ENCODE measurements at regions not wholly inside any gene's neighbourhood (a gene's known extent, or its start where the extent isn't known, plus 50 kb on each side); places are given as distances from the start of the nearest gene placed in this dataset.
A peak's percentile ranks its signal among the peaks of the same experiment; 100 is the strongest.

DNA sequence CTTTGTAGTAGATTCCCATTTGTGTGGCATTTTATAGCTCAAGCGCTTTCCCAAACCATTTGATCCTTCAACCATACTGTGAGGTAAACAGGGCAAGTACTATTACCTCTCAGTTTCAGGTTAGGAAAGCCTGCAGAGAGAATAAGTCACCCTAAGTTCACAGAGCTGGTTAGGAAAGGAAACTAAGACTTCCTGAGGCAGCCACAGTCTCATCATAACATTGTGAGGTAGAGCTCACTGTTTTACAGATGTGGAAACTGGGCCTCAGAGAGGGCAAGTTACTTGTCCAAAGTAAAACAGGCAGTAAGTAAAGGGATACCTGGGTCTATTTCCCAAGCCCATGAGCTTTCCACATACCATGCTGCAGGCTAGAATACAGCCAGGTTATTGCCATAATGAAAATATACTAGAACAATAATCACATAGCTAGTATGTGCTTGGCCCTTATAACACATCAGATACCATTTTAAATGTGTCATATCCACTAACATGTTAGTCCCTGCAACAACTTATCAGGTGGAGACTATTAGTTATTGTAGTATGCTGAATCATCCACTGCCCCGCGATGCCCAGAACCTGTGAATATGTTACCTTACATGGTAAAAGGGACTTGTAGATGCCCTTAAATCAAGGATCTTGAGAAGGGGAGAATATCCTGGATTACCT lies 150.9 kb upstream of the GRIP1 start:
- in situ Hi-C loops (cut with HindIII; ENCODE audit: low pct_unique_long_range_greater_than_20kb, low sequenced_read_pairs) = no loop called here

DNA sequence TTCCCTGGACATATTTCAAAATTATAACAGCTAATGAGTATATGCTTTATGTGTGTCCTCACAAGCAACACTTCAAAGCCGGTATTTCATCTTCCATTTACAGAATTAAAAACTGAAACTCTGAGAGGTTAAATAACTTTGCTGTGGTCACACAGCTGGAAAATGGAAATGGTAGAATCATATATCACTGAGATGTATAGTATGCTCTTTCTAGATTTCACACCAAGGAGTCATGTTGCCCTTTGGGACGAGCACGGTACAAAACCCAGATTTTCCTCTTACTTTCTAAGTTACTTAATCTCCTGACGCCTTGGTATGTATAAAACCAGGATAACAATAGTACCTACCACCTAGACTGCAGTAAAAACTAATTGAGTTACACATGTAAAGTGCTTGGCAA lies 152.6 kb upstream of the GRIP1 start:
- no peak for DNase-seq (ENCODE audit: low read depth, low spot score)
- in situ Hi-C loops (cut with HindIII; ENCODE audit: low pct_unique_long_range_greater_than_20kb, low sequenced_read_pairs) = no loop called here

More for the DNA sequence above, 150.9 kb upstream of the GRIP1 start:
- DNase-seq (ENCODE audit: low read depth, low spot score) = no peak

DNA sequence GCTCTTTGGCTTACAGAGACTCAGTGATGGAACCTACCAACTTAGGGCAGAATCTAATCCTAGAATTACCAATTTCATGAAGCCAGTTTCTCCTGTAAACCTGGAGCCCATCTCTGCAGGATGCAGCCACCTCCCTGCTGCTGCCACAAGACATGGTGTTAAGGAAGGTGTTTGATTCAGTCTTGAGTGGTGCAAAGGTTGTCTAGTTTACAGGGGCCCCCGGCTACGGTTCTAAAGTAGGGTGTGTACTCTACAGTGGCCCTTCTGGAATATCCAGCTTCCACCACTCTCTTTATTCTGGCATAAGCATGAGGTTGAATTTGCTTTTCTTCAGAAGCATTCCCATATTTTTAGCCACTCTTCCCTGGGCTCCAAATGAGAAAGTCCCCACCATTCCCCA lies 154.1 kb upstream of the GRIP1 start:
- DNase-seq (ENCODE audit: low read depth, low spot score) = no peak
- in situ Hi-C loops (cut with HindIII; ENCODE audit: low pct_unique_long_range_greater_than_20kb, low sequenced_read_pairs) = no loop called here

DNA sequence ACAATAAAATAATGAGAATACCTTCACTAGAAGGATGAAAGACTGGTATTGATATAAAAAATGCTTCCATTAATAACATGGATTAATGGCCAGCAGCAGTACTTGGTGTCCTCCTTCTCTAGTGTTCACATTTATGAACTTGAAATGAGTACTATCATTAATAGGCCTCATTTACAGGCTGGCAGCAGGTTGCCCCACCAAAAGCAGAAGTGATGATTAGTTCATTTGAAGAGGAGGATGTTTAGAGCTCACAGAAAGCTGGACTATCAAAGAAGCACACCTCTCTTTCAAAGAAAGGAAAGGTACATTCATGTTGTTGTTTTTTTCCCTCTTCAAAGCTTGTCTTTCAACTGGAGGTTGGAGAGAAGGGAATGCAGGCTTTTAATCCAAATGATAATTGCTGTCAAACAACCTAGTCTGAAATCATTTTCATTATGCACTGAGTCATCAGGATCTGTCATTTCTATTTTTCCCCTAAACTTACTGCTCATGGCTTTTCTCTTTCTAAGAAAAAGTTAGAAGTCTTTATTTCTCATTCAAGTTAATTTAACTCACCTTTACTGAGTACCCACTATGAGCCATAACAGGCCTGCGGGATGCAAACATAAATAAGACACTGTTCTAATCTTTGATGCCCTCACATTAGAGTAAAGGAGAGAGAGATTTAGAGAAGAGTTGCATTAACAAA lies 157.9 kb upstream of the GRIP1 start:
- no peak for DNase-seq (ENCODE audit: low read depth, low spot score)
- in situ Hi-C loops (cut with HindIII; ENCODE audit: low pct_unique_long_range_greater_than_20kb, low sequenced_read_pairs) = no loop called here

DNA sequence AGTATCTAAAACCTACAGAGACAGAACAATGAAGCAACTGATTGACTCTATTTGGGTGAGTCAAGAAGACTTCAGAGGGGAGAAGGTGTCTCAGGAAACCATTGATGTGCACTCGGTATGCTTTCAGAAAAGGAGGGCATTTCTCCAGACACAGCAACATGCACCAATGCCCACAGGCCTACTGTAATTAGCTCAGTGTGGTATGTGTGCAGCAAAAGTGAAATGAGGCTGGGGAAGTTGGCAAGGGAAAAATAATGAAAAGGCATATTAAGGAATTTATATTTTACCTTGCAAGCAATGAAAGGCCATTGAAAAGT lies 158.4 kb upstream of the GRIP1 start:
- in situ Hi-C loops (cut with HindIII; ENCODE audit: low pct_unique_long_range_greater_than_20kb, low sequenced_read_pairs) = no loop called here

DNA sequence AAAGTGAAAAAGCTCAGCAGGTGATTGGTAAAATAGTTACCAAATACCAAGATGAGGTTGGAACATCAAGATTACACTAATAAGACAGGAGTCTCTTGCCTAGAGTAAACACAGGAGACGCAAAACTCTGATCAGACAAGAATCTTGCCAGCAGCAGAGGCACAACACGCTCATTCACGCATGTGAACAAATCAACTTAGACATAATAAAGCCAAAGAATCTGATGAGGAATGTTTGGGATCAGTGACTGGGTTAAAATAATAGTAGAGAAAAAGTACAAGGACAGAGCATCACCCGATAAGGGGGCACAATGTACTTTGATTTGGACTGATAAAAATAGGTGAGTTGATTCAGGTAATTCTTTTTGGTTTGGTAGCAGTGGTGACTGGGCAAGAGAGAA lies 159.5 kb upstream of the GRIP1 start:
- DNase-seq (ENCODE audit: low read depth, low spot score) = no peak
- in situ Hi-C loops (cut with HindIII; ENCODE audit: low pct_unique_long_range_greater_than_20kb, low sequenced_read_pairs) = no loop called here

More for the DNA sequence above, 158.4 kb upstream of the GRIP1 start:
- no peak for DNase-seq (ENCODE audit: low read depth, low spot score)

DNA sequence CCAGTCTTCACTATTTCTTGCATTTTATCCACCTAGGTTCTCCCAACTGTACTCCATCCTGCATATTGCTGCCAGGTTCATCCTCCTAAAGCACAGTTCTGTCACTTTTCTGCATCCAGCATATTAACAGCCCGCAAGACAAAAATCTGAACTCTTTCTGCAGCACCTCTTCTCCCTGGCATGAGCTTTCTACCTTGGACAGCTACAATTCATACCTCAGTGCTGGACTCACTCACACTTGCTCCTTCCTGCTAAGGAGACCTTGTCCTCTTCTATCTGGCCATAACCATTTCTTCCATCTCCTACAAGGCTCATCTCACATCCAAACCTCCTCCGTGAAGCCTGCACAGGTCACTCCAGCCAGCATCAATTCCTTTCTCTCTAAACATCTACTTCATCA lies 170.1 kb upstream of the GRIP1 start:
- in situ Hi-C loops (cut with HindIII; ENCODE audit: low pct_unique_long_range_greater_than_20kb, low sequenced_read_pairs) = no loop called here
- no peak for DNase-seq (ENCODE audit: low read depth, low spot score)

DNA sequence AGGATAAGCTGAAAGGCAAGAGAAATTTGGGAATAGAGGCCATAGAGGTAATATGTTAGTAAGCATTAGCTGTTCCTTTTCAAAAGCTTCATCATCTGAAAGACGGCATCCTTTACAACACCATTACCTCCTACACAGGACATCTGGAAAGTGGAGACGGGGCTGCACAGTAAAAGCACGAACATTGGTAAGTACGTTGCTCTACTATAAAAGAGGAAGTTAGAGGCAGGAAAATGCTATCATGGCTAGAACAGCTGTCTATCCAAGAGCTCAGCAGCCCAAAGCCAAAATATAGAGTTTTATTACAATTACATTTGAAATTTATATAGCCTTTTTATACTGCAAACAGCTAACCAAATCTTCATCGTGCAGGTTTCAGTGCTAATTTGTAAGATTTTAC lies 172.3 kb upstream of the GRIP1 start:
- no peak for DNase-seq (ENCODE audit: low read depth, low spot score)
- in situ Hi-C loops (cut with HindIII; ENCODE audit: low pct_unique_long_range_greater_than_20kb, low sequenced_read_pairs) = loop anchor here (25.0 kb wide), 1 partner anchor 164 kb away; the partner anchor contains the start of gene GRIP1

DNA sequence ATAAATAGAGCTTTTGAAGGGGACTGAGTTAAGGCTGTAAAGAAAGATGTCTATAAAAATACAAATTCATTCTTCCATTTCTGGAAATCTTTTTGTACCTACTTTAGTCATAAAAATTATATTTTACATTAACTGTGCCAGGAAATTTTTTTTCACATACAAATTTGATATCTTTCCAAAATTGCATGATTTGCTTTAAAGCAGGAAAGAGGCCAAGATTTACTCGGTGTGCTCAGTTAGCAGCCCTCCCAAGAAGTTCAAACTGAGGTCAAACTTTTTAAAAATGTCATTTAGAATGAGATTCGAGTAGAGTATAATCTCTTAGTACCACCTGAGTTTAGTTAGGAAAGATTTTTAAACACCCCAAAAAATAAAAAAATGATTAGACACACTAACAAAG lies 173.2 kb upstream of the GRIP1 start:
- in situ Hi-C loops (cut with HindIII; ENCODE audit: low pct_unique_long_range_greater_than_20kb, low sequenced_read_pairs) = loop anchor here (25.0 kb wide), 1 partner anchor 165 kb away; the partner anchor contains the start of gene GRIP1
- no peak for DNase-seq (ENCODE audit: low read depth, low spot score)

DNA sequence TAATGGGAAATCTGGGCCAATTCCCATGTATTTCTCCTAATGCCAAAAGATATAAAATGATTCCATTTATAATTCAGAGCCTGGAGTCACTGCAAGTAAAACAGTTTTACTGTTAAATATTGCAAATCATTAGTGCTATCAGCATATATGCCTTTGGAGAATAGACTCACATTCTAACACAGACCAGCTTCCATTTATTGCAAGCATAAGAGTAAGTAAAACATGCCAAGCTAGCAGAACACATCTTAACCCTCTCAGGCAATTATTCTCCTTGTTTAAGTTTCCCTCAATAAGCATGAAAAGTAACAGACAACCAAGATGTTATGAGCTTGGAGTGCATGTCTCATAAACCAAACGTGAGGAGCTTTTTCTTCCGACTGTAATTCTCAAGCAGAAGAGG lies 173.9 kb upstream of the GRIP1 start:
- no peak for DNase-seq (ENCODE audit: low read depth, low spot score)
- in situ Hi-C loops (cut with HindIII; ENCODE audit: low pct_unique_long_range_greater_than_20kb, low sequenced_read_pairs) = loop anchor here (25.0 kb wide), 1 partner anchor 165 kb away; the partner anchor contains the start of gene GRIP1

DNA sequence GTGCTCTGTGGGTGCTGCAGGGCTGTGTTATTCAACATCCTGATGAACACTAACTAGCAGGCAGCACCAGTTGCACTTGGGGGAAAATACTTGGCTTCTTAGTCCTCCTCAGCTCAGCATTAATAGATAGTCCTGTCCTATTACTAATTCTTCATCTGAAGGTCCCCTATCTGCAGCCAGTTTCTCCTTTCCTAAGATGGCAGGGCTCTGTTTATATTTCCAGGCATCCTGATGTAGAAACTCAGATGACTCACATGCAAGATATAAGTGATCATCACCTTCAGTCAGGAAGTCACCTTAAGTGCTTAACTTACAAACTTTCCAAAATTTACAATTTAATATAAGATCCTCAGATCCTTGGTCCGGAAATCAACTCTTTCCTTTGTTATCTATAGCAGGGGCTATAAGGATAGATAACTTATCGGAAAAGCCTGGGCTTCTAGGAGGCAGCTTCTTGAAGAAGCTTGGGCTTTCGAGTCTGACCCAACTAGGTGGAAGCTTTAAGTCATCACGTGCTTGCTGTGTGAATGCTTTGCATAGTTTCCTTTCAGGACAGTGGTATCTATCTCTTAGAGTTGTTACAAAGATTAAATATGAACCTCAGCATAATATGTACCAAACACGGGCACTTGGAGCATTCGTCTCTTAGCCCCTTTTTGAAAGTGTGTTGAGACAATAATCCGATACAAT lies 181.0 kb upstream of the GRIP1 start:
- DNase-seq (ENCODE audit: low read depth, low spot score) = no peak
- in situ Hi-C loops (cut with HindIII; ENCODE audit: low pct_unique_long_range_greater_than_20kb, low sequenced_read_pairs) = loop anchor here (25.0 kb wide), 1 partner anchor 173 kb away; the partner anchor contains the start of gene GRIP1

DNA sequence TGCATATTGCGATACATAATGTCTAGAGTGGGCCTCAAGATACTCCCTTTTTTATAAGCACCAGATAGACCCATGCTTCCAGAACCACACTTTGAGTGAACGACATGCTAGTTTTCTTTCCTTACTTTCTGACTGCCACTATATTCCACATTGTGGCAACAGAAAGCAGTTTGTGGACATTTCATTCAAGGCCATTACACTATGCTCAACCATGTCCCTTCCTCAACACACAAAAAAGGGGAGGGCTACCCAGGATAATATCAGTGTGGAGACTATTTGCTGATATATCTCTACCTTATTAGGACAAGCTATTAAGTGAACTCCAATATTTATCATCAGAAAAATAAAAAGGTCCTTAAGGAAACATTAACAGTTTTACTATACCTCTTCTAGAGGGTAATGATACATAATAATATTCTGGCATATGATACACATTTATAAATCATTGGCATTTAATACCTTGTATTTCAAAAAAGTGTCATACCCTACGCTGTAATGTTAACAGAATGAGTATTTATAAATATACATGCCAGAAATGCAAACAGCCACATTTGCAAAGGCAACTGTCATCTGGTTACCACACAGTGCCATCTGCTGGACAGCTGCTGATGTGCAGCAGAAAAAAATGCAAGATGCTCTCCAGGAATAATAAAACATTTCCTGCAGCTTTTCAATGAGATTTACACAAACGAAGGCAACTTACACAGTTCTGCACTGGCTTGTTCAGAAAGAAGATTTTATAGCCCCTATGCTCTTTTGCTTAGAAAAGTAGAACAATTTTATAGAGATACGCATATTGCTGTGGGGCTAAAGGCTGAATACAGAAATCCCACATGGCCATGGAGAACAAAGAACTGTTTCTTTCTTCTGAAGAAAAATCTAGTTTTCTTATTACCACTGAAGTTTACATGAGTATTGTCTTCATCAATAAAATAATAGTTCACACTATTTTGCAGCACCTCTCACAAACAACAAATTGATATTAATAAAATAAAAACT lies 182.2 kb upstream of the GRIP1 start:
- in situ Hi-C loops (cut with HindIII; ENCODE audit: low pct_unique_long_range_greater_than_20kb, low sequenced_read_pairs) = loop anchor here (25.0 kb wide), 1 partner anchor 174 kb away; the partner anchor contains the start of gene GRIP1
- DNase-seq (ENCODE audit: low read depth, low spot score) = peak; percentile 70

DNA sequence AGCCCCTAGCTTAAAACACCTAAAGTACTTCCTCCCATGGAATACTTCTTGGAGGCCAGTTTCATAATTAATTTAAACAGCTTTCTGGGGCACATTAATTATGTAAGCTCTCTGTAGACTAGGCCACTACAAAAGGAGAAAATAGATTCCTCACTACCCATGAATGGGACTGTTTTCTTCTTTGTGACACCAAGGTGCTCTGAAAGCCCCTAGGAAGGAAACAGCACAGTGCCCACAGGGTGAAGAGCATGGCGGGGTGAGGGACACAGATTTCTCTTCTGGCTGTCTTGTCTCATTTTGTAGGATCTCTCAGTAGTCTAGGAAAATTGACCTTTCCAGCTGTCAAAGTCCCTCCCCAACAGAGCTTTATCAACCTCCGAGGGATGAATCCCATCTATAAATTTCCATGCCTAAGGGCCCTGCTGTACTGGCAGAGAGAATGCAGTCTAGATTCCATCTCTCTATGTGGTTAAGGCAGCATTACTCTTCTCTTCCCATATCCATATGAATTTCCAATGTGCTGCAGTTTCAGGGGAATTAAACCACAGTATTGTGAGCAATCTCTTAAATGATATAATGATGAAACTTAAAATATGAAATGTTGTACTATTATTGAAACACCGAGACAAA lies 183.6 kb upstream of the GRIP1 start:
- in situ Hi-C loops (cut with HindIII; ENCODE audit: low pct_unique_long_range_greater_than_20kb, low sequenced_read_pairs) = loop anchor here (25.0 kb wide), 1 partner anchor 175 kb away; the partner anchor contains the start of gene GRIP1
- no peak for DNase-seq (ENCODE audit: low read depth, low spot score)

DNA sequence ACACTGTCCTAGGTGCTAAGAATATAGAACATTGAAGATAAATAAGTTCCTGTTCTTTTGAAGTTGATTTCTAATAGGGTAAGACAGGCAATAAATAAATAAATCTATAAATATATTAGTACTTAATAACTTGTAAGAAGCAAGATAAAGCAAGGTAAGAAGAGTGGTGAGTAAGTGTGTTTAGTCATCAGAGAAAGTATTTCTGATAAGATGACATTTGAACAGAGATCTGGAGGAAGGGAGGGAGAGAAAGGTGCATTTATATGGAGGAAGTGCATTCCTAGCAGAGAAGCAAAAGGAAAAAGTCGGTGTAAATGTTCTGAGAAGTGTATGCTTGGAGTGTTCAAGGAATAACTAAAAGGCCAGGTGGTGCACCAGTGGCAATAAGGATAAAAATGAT lies 184.4 kb upstream of the GRIP1 start:
- in situ Hi-C loops (cut with HindIII; ENCODE audit: low pct_unique_long_range_greater_than_20kb, low sequenced_read_pairs) = loop anchor here (25.0 kb wide), 1 partner anchor 176 kb away; the partner anchor contains the start of gene GRIP1

DNA sequence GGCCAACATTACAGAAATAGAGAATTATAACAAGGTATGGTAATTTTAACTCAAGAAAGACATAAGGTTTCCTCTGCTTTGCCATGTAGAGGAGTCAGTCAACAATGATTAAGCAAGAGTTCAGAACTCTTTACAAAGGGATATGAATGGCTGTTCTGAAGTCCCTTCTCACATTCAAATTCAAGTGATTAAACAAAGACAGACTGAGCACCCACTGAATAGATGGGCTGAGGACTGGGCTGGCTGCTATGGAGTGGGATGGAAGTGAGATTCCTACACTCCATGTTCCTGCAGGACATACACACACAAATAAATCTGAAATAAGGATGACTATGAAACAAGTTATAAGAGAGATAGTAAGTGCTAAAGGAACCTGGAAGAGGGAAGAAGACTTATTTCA lies 199.0 kb upstream of the GRIP1 start:
- in situ Hi-C loops (cut with HindIII; ENCODE audit: low pct_unique_long_range_greater_than_20kb, low sequenced_read_pairs) = no loop called here
- DNase-seq (ENCODE audit: low read depth, low spot score) = no peak

More for the DNA sequence above, 184.4 kb upstream of the GRIP1 start:
- DNase-seq (ENCODE audit: low read depth, low spot score) = no peak

DNA sequence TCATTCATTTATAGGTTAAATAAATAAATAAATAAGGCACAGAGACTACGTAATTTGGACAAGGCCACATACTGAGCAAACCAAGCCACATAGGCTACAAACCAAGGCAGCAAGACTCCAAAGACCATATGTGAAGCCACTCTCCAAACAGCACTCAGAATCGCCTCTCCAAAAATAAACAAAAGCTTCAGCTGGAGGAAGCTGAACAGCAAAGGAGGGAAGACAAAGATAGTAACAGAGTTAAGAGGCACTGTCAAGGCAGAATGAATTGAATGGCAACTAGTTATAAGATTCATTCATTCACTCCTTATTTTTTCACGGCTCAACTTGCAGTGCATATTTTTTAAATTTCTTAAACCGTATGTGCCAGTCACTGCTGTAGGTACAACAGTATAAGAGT lies 200.5 kb upstream of the GRIP1 start:
- in situ Hi-C loops (cut with HindIII; ENCODE audit: low pct_unique_long_range_greater_than_20kb, low sequenced_read_pairs) = no loop called here
- DNase-seq (ENCODE audit: low read depth, low spot score) = no peak

DNA sequence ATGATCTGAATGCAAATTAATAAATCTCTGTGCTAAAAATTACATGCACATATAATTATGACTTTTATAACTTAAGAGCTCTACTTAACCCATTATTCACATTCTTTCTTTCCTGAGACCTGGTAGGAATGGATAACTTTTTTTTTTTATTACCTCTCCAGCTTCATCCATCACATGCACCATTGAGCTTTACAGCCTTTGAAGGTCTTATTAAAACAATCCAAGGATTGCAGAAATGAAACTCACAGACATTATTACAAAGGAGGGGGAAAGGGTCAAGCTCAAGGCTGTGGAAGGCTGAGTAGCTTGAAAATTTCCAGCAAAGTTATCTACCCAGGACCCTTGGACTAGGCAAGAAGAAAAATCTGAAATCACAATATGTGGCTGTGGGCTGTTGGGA lies 202.5 kb upstream of the GRIP1 start:
- DNase-seq (ENCODE audit: low read depth, low spot score) = no peak
- in situ Hi-C loops (cut with HindIII; ENCODE audit: low pct_unique_long_range_greater_than_20kb, low sequenced_read_pairs) = no loop called here

Measured in SK-MEL-5 (cell line).